ENCODE measurements at regions not wholly inside any gene's neighbourhood (a gene's known extent, or its start where the extent isn't known, plus 50 kb on each side); places are given as distances from the start of the nearest gene placed in this dataset.

DNA sequence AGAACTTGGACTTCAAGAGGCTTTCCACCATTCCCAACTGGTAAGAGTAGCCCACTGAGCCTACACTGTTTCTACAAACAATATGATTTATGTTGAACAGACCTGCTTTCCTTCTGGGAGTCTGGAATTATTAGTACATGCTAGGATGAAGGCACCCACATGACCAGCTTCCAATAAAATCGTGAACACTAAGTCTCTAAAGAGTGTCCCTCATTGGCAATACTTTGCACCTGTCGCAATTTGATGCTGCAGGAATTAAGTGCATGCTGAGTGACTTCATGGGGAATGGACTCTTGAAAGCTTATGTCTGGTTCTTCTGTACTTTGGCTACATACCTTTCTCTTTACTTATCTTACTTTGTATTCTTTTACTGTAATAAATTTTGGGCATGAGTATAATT lies 305.2 kb upstream of the GHITM start:
- dilution Hi-C loops (cut with MboI; ENCODE audit: extremely low pct_ligation_motif_present, low sequenced_read_pairs) (no loop called here), intact Hi-C loops (cut with micrococcal nuclease) (no loop called here)
- Histone ChIP-seq H3K36me3 (ENCODE audit: control insufficient read depth in 2 of 2, extremely low read depth in 1 of 2, insufficient read depth in 2 of 2, low read length in 2 of 2) (no peaks in the 10 kb centered on the region), H3K27ac (ENCODE audit: insufficient read depth, low read depth, low read length) (no peak overlapping the region), H3K4me1 (ENCODE audit: control insufficient read depth, extremely low read depth, insufficient read depth, low read length) (no peaks in the 10 kb centered on the region), H3K79me2 (ENCODE audit: control insufficient read depth, insufficient read depth, low read length) (no peaks in the 10 kb centered on the region), H3K9me3 (replicated peaks; ENCODE audit: control insufficient read depth, insufficient read depth, low read length) (no peaks in the 10 kb centered on the region), H4K20me1 (replicated peaks; ENCODE audit: control insufficient read depth, extremely low read depth, insufficient read depth, low read length) (no peaks in the 10 kb centered on the region), H3K4me3 (replicated peaks in 1 of 3; ENCODE audit: insufficient read depth in 1 of 3, low read depth in 1 of 3, low read length in 3 of 3) (no peak overlapping the region), H3K4me2 (ENCODE audit: insufficient read depth, low read length) (no peak overlapping the region), H3K27me3 (ENCODE audit: control insufficient read depth in 2 of 2, insufficient read depth in 2 of 2, low read length in 2 of 2) (no peaks in the 10 kb centered on the region), H3K9ac (replicated peaks; ENCODE audit: extremely low read depth, insufficient read depth, low read length) (no peak overlapping the region), H2AFZ (ENCODE audit: low read depth, low read length) (no peak overlapping the region), H3K9me1 (replicated peaks; ENCODE audit: control insufficient read depth, extremely low read depth, insufficient read depth, low read length) (no peaks in the 10 kb centered on the region)
- ChIA-PET POLR2A (no interaction called here), CTCF (no interaction called here)
- FAIRE-seq (no peak), DNase-seq (ENCODE audit: low read depth, low spot score) (no peak)
- BruUV-seq (replicated peaks), result no TSS peak
- TF ChIP-seq MYC (IDR thresholded peaks at IDR 0.05; ENCODE audit: low read depth, low read length), result no peak
- no peak for TF ChIP-seq EZH2 (IDR thresholded peaks at IDR 0.05; ENCODE audit: borderline replicate concordance, low read depth, low read length, severe bottlenecking)
- TF ChIP-seq, protein P1, sequence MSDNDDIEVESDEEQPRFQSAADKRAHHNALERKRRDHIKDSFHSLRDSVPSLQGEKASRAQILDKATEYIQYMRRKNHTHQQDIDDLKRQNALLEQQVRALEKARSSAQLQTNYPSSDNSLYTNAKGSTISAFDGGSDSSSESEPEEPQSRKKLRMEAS (IDR thresholded peaks at IDR 0.05; ENCODE audit: insufficient read depth, insufficient read length), result no peak
- no peak for TF ChIP-seq JUN (IDR thresholded peaks at IDR 0.05; ENCODE audit: borderline replicate concordance, insufficient read depth, insufficient read length, low read depth)
- no peak for TF ChIP-seq GATA2 (IDR thresholded peaks at IDR 0.05; ENCODE audit: insufficient read depth, insufficient read length, low read depth, low read length)
- TF ChIP-seq POLR2AphosphoS5 (IDR thresholded peaks at IDR 0.05; ENCODE audit: insufficient read depth, low read depth, low read length), result no peak
- no peak for TF ChIP-seq FOS (IDR thresholded peaks at IDR 0.05; ENCODE audit: borderline replicate concordance, insufficient read depth, low read length)
- no peak for TF ChIP-seq POLR2A (IDR thresholded peaks at IDR 0.05; ENCODE audit: low read depth, low read length)
- TF ChIP-seq, protein P2, sequence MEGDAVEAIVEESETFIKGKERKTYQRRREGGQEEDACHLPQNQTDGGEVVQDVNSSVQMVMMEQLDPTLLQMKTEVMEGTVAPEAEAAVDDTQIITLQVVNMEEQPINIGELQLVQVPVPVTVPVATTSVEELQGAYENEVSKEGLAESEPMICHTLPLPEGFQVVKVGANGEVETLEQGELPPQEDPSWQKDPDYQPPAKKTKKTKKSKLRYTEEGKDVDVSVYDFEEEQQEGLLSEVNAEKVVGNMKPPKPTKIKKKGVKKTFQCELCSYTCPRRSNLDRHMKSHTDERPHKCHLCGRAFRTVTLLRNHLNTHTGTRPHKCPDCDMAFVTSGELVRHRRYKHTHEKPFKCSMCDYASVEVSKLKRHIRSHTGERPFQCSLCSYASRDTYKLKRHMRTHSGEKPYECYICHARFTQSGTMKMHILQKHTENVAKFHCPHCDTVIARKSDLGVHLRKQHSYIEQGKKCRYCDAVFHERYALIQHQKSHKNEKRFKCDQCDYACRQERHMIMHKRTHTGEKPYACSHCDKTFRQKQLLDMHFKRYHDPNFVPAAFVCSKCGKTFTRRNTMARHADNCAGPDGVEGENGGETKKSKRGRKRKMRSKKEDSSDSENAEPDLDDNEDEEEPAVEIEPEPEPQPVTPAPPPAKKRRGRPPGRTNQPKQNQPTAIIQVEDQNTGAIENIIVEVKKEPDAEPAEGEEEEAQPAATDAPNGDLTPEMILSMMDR (IDR thresholded peaks at IDR 0.05; ENCODE audit: extremely low read depth in 1 of 2, insufficient read depth in 1 of 2, low read depth in 1 of 2, low read length in 2 of 2), result no peak

All from endothelial cell of umbilical vein (primary cell).